HL-60 (cell line): ENCODE measurements at regions not wholly inside any gene's neighbourhood (a gene's known extent, or its start where the extent isn't known, plus 50 kb on each side); places are given as distances from the start of the nearest gene placed in this dataset.

Experiments
- CTCF ChIP-seq: IDR thresholded peaks from one replicate; pipeline ENCODE4 v1.5.1; 2011; ENCODE audit warnings: low read length, control low read depth, inconsistent platforms; ENCODE audit not compliant: insufficient read depth
- POLR2AphosphoS5 ChIP-seq: IDR thresholded peaks from 2 replicates; pipeline ENCODE4 v1.6.1; 2012; ENCODE audit warnings: low read depth
- REST ChIP-seq: IDR thresholded peaks from 2 replicates; pipeline ENCODE4 v1.6.1; 2012; ENCODE audit warnings: low read depth; ENCODE audit not compliant: insufficient replicate concordance
- SPI1 ChIP-seq: IDR thresholded peaks from 2 replicates; pipeline ENCODE4 v1.6.1; 2012; ENCODE audit warnings: low read depth, mild to moderate bottlenecking, borderline replicate concordance

- TF ChIP-seq POLR2AphosphoS5 (no peak), CTCF (no peak), REST (no peak), SPI1 (no peak)
These were observed 120.1 kb upstream of the MGAT5 start for GRCh38 chr2:134133622-134134312.
